ENCODE measurements at regions not wholly inside any gene's neighbourhood (a gene's known extent, or its start where the extent isn't known, plus 50 kb on each side); places are given as distances from the start of the nearest gene placed in this dataset.

DNA sequence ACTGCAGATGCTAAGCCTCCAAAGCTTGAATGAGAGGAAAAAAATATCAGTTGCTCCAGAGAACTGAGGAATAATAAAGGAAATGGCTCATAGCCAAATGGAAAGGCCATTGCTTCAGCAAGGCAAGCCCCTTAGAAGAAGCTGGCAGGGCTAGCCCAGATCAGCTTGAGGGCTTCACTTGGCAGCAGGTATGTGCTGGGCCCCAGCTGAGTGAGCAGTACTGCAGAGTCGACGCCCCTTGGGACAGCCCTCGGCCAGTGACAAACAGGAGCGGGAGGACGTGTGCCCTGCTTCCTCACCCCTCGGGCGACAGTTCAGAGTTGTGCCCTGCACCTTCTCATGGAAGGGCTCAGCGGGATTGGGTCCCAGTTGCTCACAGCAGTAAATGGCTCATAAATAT, 1031.2 kb upstream of the TMEM132C start:
- Histone ChIP-seq H3K27ac (no peak overlapping the region), H3K27me3 (peaks cover 3% of the 10 kb centered on the region), H3K4me1 (replicated peaks in 1 of 2) (no peaks in the 10 kb centered on the region), H3K36me3 (replicated peaks in 1 of 2) (no peaks in the 10 kb centered on the region), H3K4me3 (no peak overlapping the region), H3K9me3 (replicated peaks in 1 of 3) (no peaks in the 10 kb centered on the region)
- no peak for TF ChIP-seq POLR2A (IDR thresholded peaks at IDR 0.05)
- TF ChIP-seq, protein P1, sequence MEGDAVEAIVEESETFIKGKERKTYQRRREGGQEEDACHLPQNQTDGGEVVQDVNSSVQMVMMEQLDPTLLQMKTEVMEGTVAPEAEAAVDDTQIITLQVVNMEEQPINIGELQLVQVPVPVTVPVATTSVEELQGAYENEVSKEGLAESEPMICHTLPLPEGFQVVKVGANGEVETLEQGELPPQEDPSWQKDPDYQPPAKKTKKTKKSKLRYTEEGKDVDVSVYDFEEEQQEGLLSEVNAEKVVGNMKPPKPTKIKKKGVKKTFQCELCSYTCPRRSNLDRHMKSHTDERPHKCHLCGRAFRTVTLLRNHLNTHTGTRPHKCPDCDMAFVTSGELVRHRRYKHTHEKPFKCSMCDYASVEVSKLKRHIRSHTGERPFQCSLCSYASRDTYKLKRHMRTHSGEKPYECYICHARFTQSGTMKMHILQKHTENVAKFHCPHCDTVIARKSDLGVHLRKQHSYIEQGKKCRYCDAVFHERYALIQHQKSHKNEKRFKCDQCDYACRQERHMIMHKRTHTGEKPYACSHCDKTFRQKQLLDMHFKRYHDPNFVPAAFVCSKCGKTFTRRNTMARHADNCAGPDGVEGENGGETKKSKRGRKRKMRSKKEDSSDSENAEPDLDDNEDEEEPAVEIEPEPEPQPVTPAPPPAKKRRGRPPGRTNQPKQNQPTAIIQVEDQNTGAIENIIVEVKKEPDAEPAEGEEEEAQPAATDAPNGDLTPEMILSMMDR (IDR thresholded peaks at IDR 0.05), result no peak
- intact Hi-C loops (cut with DNase I), result no loop called here
- DNase-seq, result no peak
- 62 to 78% (median 72%) methylated on average over 8 of the region's 8 CpGs for WGBS, 4 donors

DNA sequence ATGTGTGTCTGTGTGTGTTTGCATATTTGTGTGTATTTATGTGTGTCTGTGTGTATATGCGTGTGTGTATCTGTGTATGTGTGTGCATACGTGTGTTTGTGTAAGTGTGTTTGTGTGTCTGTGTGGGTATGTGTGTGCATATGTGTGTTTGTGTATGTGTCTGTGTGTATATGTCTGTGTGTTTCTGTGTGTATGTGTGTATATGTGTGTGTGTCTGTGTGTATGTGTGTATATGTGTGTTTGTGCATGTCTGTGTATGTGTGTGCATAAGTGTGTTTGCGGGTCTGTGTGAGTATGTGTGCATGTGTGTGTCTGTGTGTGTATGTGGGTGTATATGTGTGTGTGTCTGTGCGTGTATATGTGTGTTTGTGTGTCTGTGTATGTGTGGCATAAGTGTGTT, 1030.5 kb upstream of the TMEM132C start:
- Histone ChIP-seq H3K4me1 (replicated peaks in 1 of 2) (no peaks in the 10 kb centered on the region), H3K36me3 (replicated peaks in 1 of 2) (no peaks in the 10 kb centered on the region), H3K9me3 (replicated peaks in 1 of 3) (no peaks in the 10 kb centered on the region), H3K4me3 (no peak overlapping the region), H3K27ac (no peak overlapping the region), H3K27me3 (peaks cover 7% of the 10 kb centered on the region)
- intact Hi-C loops (cut with DNase I), result no loop called here
- DNase-seq, result no peak
- TF ChIP-seq, protein P1 (IDR thresholded peaks at IDR 0.05), result no peak
- no peak for TF ChIP-seq POLR2A (IDR thresholded peaks at IDR 0.05)
- WGBS, 4 donors, result 64 to 90% (median 82%) methylated on average over 4 of the region's 4 CpGs

DNA sequence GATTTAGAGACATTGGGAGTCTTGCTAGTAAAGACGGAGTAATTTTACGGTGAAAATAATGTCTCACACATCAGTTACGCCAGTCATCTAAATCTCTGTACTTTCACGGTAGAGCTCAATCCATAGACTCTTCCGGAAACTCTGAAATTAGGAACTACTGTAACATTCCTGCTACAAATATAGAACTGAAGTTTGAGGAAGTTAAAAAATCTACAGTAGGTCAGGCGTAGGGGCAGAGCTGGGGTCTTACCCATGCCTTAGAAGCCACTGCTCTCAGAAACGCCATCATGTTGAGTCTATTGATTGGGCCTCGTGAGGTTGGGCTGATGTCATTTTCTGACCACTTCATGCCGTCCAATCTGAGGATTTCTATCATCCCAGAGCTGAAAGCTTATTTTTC, 1029.8 kb upstream of the TMEM132C start:
- WGBS, 4 donors, result 82 to 92% (median 85%) methylated on average over 9 of the region's 9 CpGs
- Histone ChIP-seq H3K9me3 (replicated peaks in 1 of 3) (no peaks in the 10 kb centered on the region), H3K27ac (peak overlapping the region in 1 of 5 donors; percentile 3), H3K27me3 (peaks cover 8% of the 10 kb centered on the region), H3K36me3 (replicated peaks in 1 of 2) (no peaks in the 10 kb centered on the region), H3K4me1 (replicated peaks in 1 of 2) (no peaks in the 10 kb centered on the region), H3K4me3 (no peak overlapping the region)
- no peak for DNase-seq
- no peak for TF ChIP-seq POLR2A (IDR thresholded peaks at IDR 0.05)
- TF ChIP-seq, protein P1 (IDR thresholded peaks at IDR 0.05), result no peak
- intact Hi-C loops (cut with DNase I), result no loop called here

DNA sequence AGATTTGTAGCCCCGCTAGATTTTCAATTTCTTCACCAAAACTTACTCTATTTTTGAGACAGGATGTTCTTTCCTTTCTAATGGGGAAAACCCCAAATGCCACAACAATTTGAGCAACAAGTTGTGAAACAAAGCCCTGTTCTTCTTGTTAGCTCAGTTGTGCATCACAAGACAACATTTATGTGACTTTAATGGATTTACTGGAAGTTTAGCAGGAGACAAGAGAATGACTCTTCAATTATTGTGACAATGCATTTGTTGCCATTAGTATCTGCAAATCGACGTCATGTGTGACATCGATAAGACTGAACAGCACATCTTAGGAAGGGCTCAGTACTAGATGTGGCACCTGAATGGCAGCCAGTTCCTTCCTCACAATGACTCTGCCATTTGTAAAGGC, 1028.9 kb upstream of the TMEM132C start:
- intact Hi-C loops (cut with DNase I), result no loop called here
- Histone ChIP-seq H3K27ac (no peak overlapping the region), H3K27me3 (peaks cover 8% of the 10 kb centered on the region), H3K4me3 (no peak overlapping the region), H3K36me3 (replicated peaks in 1 of 2) (no peaks in the 10 kb centered on the region), H3K9me3 (replicated peaks in 1 of 3) (no peaks in the 10 kb centered on the region), H3K4me1 (replicated peaks in 1 of 2) (no peaks in the 10 kb centered on the region)
- DNase-seq, result no peak
- WGBS, 4 donors, result 88 to 90% (median 89%) methylated on average over 4 of the region's 4 CpGs
- TF ChIP-seq POLR2A (IDR thresholded peaks at IDR 0.05), result no peak
- TF ChIP-seq, protein P1 (IDR thresholded peaks at IDR 0.05), result no peak

Measured in adrenal gland (tissue), 9 donors.